OCI-LY1 (cell line): ENCODE measurements at regions not wholly inside any gene's neighbourhood (a gene's known extent, or its start where the extent isn't known, plus 50 kb on each side); places are given as distances from the start of the nearest gene placed in this dataset.

ENCODE experiments used
- EZH2 ChIP-seq: fragments of 200-600 bp; sonication (generic), shearing (Covaris generic); IDR thresholded peaks from 2 replicates; pipeline ENCODE4 v1.8.0; 2017; ENCODE audit warnings: borderline replicate concordance, mixed run types, mild to moderate bottlenecking, antibody characterized with exemption, low read length, moderate library complexity, mixed read lengths
- TF ChIP-seq, protein P1 (sequence below): fragments of 200-600 bp; sonication (generic), shearing (Covaris generic); IDR thresholded peaks from 2 replicates; pipeline ENCODE4 v1.5.1; 2017; ENCODE audit warnings: mild to moderate bottlenecking, antibody characterized with exemption, low read length, moderate library complexity, mixed read lengths

DNA sequence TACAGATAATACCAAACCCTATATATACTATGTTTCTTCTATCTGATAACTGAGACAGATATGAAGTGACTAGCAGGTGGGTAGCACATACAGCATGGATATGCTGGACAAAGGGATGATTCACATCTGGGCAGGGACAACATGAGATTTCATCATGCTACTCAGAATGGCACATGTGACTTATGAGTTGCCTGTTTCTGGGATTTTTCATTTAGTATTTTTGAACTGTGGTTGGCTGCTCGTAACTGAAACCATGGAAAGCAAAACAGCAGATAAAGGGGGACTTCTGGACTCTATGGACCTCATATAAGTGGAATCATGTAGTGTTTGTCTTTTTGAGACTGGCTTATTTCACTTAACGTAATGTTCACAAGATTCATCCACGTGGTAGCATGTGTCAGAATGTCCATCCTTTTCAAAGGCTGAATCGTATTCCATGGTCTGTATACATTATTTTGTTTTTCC is 883.0 kb downstream of the TBC1D22A start:
- TF ChIP-seq EZH2: no peak
- TF ChIP-seq, protein P1, sequence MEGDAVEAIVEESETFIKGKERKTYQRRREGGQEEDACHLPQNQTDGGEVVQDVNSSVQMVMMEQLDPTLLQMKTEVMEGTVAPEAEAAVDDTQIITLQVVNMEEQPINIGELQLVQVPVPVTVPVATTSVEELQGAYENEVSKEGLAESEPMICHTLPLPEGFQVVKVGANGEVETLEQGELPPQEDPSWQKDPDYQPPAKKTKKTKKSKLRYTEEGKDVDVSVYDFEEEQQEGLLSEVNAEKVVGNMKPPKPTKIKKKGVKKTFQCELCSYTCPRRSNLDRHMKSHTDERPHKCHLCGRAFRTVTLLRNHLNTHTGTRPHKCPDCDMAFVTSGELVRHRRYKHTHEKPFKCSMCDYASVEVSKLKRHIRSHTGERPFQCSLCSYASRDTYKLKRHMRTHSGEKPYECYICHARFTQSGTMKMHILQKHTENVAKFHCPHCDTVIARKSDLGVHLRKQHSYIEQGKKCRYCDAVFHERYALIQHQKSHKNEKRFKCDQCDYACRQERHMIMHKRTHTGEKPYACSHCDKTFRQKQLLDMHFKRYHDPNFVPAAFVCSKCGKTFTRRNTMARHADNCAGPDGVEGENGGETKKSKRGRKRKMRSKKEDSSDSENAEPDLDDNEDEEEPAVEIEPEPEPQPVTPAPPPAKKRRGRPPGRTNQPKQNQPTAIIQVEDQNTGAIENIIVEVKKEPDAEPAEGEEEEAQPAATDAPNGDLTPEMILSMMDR: no peak
